Suprapubic skin (tissue), 3 donors: ENCODE measurements at regions not wholly inside any gene's neighbourhood (a gene's known extent, or its start where the extent isn't known, plus 50 kb on each side); places are given as distances from the start of the nearest gene placed in this dataset.

Source experiments
- POLR2A ChIP-seq, 2 donors: fragments of 450-650 bp; IDR thresholded peaks; one replicate each; pipeline ENCODE4 v1.6.1; 2017; ENCODE audit warnings: antibody characterized with exemption in 2 of 2, mild to moderate bottlenecking in 2 of 2, moderate library complexity in 2 of 2
- TF ChIP-seq, protein P1 (sequence below), 2 donors: fragments of 200-600 bp in 1 of 2; fragments of 450-650 bp in 1 of 2; sonication (generic) in 1 of 2; IDR thresholded peaks; one replicate each; pipeline ENCODE4 v1.5.1; 2016 to 2019; ENCODE audit warnings: antibody characterized with exemption in 2 of 2, mild to moderate bottlenecking in 1 of 2, moderate library complexity in 1 of 2

GRCh38 chr12:43109631-43110345 is 442.2 kb downstream of the ADAMTS20 start:
- TF ChIP-seq POLR2A (IDR thresholded peaks at IDR 0.05): no peak
- TF ChIP-seq, protein P1, sequence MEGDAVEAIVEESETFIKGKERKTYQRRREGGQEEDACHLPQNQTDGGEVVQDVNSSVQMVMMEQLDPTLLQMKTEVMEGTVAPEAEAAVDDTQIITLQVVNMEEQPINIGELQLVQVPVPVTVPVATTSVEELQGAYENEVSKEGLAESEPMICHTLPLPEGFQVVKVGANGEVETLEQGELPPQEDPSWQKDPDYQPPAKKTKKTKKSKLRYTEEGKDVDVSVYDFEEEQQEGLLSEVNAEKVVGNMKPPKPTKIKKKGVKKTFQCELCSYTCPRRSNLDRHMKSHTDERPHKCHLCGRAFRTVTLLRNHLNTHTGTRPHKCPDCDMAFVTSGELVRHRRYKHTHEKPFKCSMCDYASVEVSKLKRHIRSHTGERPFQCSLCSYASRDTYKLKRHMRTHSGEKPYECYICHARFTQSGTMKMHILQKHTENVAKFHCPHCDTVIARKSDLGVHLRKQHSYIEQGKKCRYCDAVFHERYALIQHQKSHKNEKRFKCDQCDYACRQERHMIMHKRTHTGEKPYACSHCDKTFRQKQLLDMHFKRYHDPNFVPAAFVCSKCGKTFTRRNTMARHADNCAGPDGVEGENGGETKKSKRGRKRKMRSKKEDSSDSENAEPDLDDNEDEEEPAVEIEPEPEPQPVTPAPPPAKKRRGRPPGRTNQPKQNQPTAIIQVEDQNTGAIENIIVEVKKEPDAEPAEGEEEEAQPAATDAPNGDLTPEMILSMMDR (IDR thresholded peaks at IDR 0.05): no peak
